ENCODE measurements at regions not wholly inside any gene's neighbourhood (a gene's known extent, or its start where the extent isn't known, plus 50 kb on each side); places are given as distances from the start of the nearest gene placed in this dataset.

DNA sequence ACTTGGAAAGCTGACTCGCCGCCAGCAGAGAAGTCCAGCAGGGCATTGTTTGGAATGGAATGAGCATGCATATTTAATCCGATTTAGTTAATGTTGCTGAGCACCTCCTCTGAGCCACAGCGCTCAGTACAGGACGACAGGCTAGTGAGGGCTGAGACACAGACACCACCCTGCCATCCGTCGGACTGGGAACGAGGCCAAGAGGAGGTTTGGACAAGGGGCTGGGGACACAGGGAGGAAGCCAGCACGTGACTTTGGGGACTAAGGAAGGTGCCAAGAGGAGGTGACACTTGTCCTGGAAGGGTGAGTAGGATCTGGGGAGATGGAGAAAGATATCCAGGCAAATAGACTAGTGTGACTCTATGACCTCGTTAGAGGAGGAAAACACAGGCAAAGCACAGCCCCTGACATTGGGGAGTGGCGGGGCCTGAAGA lies 152.5 kb upstream of the ECI2 start:
- 50 to 60% methylated on average over 3 to 4 of the region's 11 CpGs for WGBS, 2 donors (ENCODE audit: low coverage in 1 of 2)
- Histone ChIP-seq H3K27ac (no peak overlapping the region), H3K27me3 (peaks cover 15% of the 10 kb centered on the region), H3K36me3 (no peaks in the 10 kb centered on the region), H3K4me3 (no peak overlapping the region), H3K4me1 (no peaks in the 10 kb centered on the region), H3K9me3 (no peaks in the 10 kb centered on the region)
- TF ChIP-seq CTCF (IDR thresholded peaks at IDR 0.05) (no peak), POLR2A (IDR thresholded peaks at IDR 0.05) (no peak), POLR2AphosphoS5 (IDR thresholded peaks at IDR 0.05) (no peak), EP300 (IDR thresholded peaks at IDR 0.05) (no peak)
- ATAC-seq, result no peak

GRCh38 chr6:4287372-4287771 lies 152.0 kb upstream of the ECI2 start:
- TF ChIP-seq POLR2A (IDR thresholded peaks at IDR 0.05) (no peak), POLR2AphosphoS5 (IDR thresholded peaks at IDR 0.05) (no peak), EP300 (IDR thresholded peaks at IDR 0.05) (no peak), CTCF (IDR thresholded peaks at IDR 0.05) (no peak)
- Histone ChIP-seq H3K27me3 (peaks cover 15% of the 10 kb centered on the region), H3K36me3 (no peaks in the 10 kb centered on the region), H3K4me1 (peaks cover 0 to under 1% (median 0%) of the 10 kb centered on the region in 3 donors), H3K9me3 (no peaks in the 10 kb centered on the region), H3K27ac (no peak overlapping the region), H3K4me3 (no peak overlapping the region)
- no peak for ATAC-seq
- WGBS, 2 donors (ENCODE audit: low coverage in 1 of 2), result 59 to 76% methylated on average over 5 to 7 of the region's 7 CpGs

- 65 to 92% methylated on average over 2 to 3 of the region's 4 CpGs for WGBS, 2 donors (ENCODE audit: low coverage in 1 of 2)
- no peak for ATAC-seq
These were observed 147.6 kb upstream of the ECI2 start for GRCh38 chr6:4282926-4283325.

GRCh38 chr6:4281341-4282293 lies 146.2 kb upstream of the ECI2 start:
- Histone ChIP-seq H3K4me1 (peaks cover 0 to 11% (median 5%) of the 10 kb centered on the region in 3 donors), H3K27ac (no peak overlapping the region), H3K9me3 (no peaks in the 10 kb centered on the region), H3K4me3 (peak overlapping the region; percentile 26 to 45), H3K27me3 (peaks cover 24% of the 10 kb centered on the region), H3K36me3 (no peaks in the 10 kb centered on the region)
- ATAC-seq, result peak; percentile 74
- TF ChIP-seq EP300 (IDR thresholded peaks at IDR 0.05) (no peak), CTCF (IDR thresholded peaks at IDR 0.05) (peak in 3 of 4 experiments; percentile 45 to 73 (median 61)), POLR2AphosphoS5 (IDR thresholded peaks at IDR 0.05) (peak; percentile 64)
- 8 to 24% methylated on average over 16 to 18 of the region's 46 CpGs for WGBS, 2 donors (ENCODE audit: low coverage in 1 of 2)

More at GRCh38 chr6:4282926-4283325, 147.6 kb upstream of the ECI2 start:
- Histone ChIP-seq H3K4me3 (no peak overlapping the region), H3K4me1 (peaks cover 0 to 11% (median 5%) of the 10 kb centered on the region in 3 donors), H3K27me3 (peaks cover 24% of the 10 kb centered on the region), H3K27ac (no peak overlapping the region), H3K9me3 (no peaks in the 10 kb centered on the region), H3K36me3 (no peaks in the 10 kb centered on the region)
- TF ChIP-seq EP300 (IDR thresholded peaks at IDR 0.05), result no peak
- TF ChIP-seq POLR2A (IDR thresholded peaks at IDR 0.05), result no peak
- TF ChIP-seq CTCF (IDR thresholded peaks at IDR 0.05), result no peak
- TF ChIP-seq POLR2AphosphoS5 (IDR thresholded peaks at IDR 0.05), result no peak

DNA sequence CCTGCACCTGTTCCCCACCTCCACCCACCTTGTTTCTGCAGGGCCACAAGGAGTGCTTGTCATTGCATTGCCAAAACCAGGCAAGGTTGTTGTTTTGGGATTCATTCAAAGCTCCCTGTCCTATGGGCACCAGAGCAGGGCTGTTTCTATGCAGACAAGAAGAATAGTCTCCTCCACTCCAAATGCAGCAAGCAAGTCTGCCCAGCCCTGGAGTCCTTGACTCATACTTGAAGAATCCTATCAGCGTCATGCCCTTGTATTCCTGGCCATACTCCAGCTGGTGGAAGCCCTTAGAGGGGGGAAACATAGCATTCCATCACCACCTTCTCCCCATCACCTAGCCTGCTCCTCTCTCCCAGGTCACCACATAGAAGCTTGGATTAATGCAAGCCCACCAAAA lies 145.3 kb upstream of the ECI2 start:
- Histone ChIP-seq H3K27ac (no peak overlapping the region), H3K27me3 (peaks cover 24% of the 10 kb centered on the region), H3K9me3 (no peaks in the 10 kb centered on the region), H3K4me3 (no peak overlapping the region), H3K36me3 (no peaks in the 10 kb centered on the region), H3K4me1 (peaks cover 0 to 11% (median 5%) of the 10 kb centered on the region in 3 donors)
- no peak for ATAC-seq
- TF ChIP-seq CTCF (IDR thresholded peaks at IDR 0.05), result no peak
- no peak for TF ChIP-seq POLR2AphosphoS5 (IDR thresholded peaks at IDR 0.05)
- TF ChIP-seq EP300 (IDR thresholded peaks at IDR 0.05), result no peak
- no peak for TF ChIP-seq POLR2A (IDR thresholded peaks at IDR 0.05)
- WGBS, 2 donors (ENCODE audit: low coverage in 1 of 2), result 14 to 38% methylated on average over 1 of the region's 1 CpG

All from gastroesophageal sphincter (tissue), 4 donors.